ENCODE measurements at regions not wholly inside any gene's neighbourhood (a gene's known extent, or its start where the extent isn't known, plus 50 kb on each side); places are given as distances from the start of the nearest gene placed in this dataset.

DNA sequence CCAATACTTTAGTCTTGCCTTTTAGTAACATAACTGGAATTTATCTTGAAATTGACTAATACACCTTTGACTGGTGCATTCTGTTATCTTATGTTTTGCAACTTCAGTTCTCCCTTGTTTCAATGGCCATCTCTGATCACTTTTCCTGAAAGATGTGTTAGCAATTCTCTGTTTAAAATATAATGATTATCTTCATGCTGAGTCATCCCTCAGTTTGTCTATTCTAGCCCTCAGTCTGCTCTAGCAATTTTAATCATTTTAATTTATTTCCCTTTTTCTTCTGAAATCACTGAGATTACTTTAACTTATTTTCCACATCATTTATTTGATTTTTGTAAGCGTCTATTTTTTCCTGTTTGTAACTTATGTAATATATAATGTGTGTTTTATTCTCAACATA lies 221.9 kb upstream of the PDGFD start:
- TF ChIP-seq, protein P1, sequence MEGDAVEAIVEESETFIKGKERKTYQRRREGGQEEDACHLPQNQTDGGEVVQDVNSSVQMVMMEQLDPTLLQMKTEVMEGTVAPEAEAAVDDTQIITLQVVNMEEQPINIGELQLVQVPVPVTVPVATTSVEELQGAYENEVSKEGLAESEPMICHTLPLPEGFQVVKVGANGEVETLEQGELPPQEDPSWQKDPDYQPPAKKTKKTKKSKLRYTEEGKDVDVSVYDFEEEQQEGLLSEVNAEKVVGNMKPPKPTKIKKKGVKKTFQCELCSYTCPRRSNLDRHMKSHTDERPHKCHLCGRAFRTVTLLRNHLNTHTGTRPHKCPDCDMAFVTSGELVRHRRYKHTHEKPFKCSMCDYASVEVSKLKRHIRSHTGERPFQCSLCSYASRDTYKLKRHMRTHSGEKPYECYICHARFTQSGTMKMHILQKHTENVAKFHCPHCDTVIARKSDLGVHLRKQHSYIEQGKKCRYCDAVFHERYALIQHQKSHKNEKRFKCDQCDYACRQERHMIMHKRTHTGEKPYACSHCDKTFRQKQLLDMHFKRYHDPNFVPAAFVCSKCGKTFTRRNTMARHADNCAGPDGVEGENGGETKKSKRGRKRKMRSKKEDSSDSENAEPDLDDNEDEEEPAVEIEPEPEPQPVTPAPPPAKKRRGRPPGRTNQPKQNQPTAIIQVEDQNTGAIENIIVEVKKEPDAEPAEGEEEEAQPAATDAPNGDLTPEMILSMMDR (IDR thresholded peaks at IDR 0.05; ENCODE audit: borderline replicate concordance, insufficient read depth, low read depth, low read length): no peak
- no peak overlapping the region for H3K4me3 ChIP-seq (ENCODE audit: low read depth, low read length)

DNA sequence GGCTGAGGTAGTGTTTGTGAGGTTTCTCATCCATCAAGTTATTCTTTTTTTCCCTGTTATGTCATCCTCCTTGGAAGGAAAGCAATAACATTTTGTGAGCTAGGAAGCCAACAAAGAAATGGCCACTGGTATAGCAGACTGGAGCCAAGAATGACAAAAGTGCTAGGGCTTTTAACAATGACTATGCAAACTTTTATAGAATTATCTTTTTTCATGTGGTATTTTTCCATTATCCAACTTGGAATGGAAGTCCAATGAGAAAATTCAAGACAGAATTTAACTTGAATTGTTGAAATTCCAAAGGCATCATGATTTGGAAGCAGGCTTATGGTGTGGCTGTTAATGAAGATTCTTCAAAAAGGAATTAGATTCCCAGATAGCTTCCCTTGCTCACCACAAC lies 216.4 kb upstream of the PDGFD start:
- TF ChIP-seq, protein P1 (IDR thresholded peaks at IDR 0.05; ENCODE audit: borderline replicate concordance, insufficient read depth, low read depth, low read length): no peak

DNA sequence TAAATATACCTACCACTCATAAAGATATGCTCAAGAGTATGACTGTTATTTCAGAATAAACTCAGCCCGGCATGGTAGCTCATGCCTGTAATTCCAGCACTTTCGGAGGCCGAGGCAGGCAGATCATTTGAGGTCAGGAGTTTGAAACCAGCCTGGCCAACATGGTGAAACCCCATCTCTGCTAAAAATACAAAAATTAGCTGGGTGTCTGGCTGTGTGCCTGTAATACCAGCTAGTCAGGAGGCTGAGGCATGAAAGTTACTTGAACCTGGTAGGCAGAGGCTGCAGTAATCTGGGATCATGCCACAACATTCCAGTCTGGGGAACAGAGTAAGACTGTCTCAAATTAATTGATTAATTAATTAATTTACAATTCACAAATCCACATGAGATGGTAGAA lies 208.2 kb upstream of the PDGFD start:
- no peak overlapping the region for H3K4me3 ChIP-seq (ENCODE audit: low read depth, low read length)

More for the DNA sequence above, 216.4 kb upstream of the PDGFD start:
- H3K4me3 ChIP-seq (ENCODE audit: low read depth, low read length): no peak overlapping the region

DNA sequence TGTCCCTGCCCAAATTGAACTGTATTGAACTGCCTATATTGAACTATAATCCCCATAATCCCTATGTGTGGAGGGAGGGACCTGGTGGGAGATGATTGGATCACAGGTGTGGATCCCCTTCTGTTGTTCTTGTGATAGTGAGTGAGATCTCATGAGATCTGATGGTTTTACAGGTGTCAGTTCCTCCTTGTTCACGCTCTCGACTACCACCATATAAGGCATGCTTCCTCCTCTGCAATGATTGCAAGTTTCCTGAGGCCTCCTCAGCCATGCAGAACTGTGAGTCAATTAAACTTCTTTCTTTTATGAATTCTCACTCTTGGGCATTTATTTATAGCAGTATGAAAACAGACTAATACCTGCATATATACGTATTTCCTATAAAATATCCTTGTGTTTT lies 206.5 kb upstream of the PDGFD start:
- no peak overlapping the region for H3K4me3 ChIP-seq (ENCODE audit: low read depth, low read length)
- TF ChIP-seq, protein P1 (IDR thresholded peaks at IDR 0.05; ENCODE audit: borderline replicate concordance, insufficient read depth, low read depth, low read length): no peak

More for the DNA sequence above, 208.2 kb upstream of the PDGFD start:
- TF ChIP-seq, protein P1 (IDR thresholded peaks at IDR 0.05; ENCODE audit: borderline replicate concordance, insufficient read depth, low read depth, low read length): no peak

DNA sequence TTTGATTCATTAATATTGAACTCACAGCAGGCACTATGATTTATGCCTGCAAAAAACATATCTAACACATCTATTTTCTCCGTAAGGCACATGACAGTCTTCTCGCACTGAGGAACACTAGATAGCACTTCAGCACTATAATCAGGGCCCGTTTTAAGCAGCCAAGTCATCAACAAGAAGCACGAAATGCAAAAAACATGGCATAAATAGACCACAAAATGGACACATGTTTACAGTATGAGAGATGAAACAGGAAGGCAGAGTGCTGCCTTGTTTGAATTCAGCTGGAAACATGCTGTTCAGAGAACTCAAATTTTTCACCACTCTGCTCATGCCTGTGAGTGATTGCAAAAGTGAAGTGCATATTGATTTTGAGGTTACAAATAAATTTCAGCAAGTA lies 205.8 kb upstream of the PDGFD start:
- no peak overlapping the region for H3K4me3 ChIP-seq (ENCODE audit: low read depth, low read length)
- TF ChIP-seq, protein P1 (IDR thresholded peaks at IDR 0.05; ENCODE audit: borderline replicate concordance, insufficient read depth, low read depth, low read length): no peak

DNA sequence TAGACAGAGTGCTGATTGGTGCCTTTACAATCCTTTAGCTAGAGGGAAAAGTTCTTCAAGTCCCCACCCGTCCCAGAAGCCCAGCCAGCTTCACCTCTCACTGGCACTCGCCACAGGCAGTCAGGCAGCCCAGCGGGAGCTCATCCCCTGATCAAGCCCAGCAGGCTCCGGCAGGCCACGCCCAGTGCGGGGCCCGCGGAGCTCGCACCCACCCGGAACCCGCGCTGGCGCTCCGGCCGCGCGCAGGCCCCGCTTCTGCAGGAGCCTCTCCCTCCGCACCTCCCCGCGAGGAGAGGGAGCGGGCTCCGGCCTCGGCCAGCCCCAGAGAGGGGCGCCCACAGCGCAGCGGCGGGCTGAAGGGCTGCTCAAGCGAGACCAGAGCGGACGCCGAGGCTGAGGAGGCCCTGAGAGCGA lies 202.4 kb upstream of the PDGFD start:
- no peak overlapping the region for H3K4me3 ChIP-seq (ENCODE audit: low read depth, low read length)
- TF ChIP-seq, protein P1 (IDR thresholded peaks at IDR 0.05; ENCODE audit: borderline replicate concordance, insufficient read depth, low read depth, low read length): no peak

DNA sequence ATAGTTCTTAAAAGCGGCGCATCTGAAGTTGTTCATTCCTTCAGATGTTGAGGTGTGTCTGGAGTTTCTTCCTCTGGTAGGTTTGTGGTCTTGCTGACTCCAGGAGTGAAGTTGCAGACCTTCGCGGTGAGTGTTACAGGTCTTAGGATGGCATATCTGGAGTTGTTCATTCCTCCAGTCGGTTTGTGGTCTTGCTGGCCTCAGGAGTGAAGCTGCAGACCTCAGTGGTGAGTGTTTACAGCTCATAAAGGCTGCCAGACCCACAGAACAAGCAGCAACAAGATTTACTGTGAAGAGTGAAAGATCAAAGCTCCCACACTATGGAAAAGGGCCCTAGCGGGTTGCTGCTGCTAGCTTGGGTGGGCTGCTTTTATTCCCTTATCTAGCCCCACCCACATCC lies 201.7 kb upstream of the PDGFD start:
- H3K4me3 ChIP-seq (ENCODE audit: low read depth, low read length): no peak overlapping the region
- TF ChIP-seq, protein P1 (IDR thresholded peaks at IDR 0.05; ENCODE audit: borderline replicate concordance, insufficient read depth, low read depth, low read length): no peak

Data from GM12875 (cell line).